ENCODE measurements at regions not wholly inside any gene's neighbourhood (a gene's known extent, or its start where the extent isn't known, plus 50 kb on each side); places are given as distances from the start of the nearest gene placed in this dataset.

GRCh38 chr3:139128803-139129202 lies 84.1 kb upstream of the PRR23C start:
- TF ChIP-seq GATA3 (IDR thresholded peaks at IDR 0.05; ENCODE audit: low read depth, low read length) = no peak
- no peak for TF ChIP-seq GATA2 (IDR thresholded peaks at IDR 0.05; ENCODE audit: low read depth, low read length)

Data from SH-SY5Y (cell line).